ENCODE measurements at regions not wholly inside any gene's neighbourhood (a gene's known extent, or its start where the extent isn't known, plus 50 kb on each side); places are given as distances from the start of the nearest gene placed in this dataset.
A peak's percentile ranks its signal among the peaks of the same experiment; 100 is the strongest.

GRCh38 chr12:108457006-108457733 is 57.9 kb upstream of the FICD start:
- Histone ChIP-seq H3K36me3 (ENCODE audit: control insufficient read depth, insufficient read depth, low read length) (no peaks in the 10 kb centered on the region), H3K4me3 (ENCODE audit: low read depth in 2 of 2, low read length in 2 of 2) (no peak overlapping the region), H3K9me3 (ENCODE audit: control insufficient read depth, insufficient read depth, low read depth, low read length) (no peaks in the 10 kb centered on the region), H3K4me1 (ENCODE audit: control insufficient read depth, insufficient read depth, low read length) (no peaks in the 10 kb centered on the region), H3K27me3 (ENCODE audit: control insufficient read depth, insufficient read depth, low read length) (peaks cover 13% of the 10 kb centered on the region), H3K27ac (ENCODE audit: low read length) (no peak overlapping the region)
- intact Hi-C loops (cut with micrococcal nuclease; ENCODE audit: unreplicated experiment) (loop anchor here (10.0 kb wide), 2 partner anchors 262 to 462 kb away; no protein-coding TSS in a partner anchor), in situ Hi-C loops (cut with HindIII; ENCODE audit: low pct_unique_long_range_greater_than_20kb, low sequenced_read_pairs) (no loop called here)
- BruUV-seq (replicated peaks), result no TSS peak
- peak; percentile 92 for ATAC-seq
- TF ChIP-seq, protein P1, sequence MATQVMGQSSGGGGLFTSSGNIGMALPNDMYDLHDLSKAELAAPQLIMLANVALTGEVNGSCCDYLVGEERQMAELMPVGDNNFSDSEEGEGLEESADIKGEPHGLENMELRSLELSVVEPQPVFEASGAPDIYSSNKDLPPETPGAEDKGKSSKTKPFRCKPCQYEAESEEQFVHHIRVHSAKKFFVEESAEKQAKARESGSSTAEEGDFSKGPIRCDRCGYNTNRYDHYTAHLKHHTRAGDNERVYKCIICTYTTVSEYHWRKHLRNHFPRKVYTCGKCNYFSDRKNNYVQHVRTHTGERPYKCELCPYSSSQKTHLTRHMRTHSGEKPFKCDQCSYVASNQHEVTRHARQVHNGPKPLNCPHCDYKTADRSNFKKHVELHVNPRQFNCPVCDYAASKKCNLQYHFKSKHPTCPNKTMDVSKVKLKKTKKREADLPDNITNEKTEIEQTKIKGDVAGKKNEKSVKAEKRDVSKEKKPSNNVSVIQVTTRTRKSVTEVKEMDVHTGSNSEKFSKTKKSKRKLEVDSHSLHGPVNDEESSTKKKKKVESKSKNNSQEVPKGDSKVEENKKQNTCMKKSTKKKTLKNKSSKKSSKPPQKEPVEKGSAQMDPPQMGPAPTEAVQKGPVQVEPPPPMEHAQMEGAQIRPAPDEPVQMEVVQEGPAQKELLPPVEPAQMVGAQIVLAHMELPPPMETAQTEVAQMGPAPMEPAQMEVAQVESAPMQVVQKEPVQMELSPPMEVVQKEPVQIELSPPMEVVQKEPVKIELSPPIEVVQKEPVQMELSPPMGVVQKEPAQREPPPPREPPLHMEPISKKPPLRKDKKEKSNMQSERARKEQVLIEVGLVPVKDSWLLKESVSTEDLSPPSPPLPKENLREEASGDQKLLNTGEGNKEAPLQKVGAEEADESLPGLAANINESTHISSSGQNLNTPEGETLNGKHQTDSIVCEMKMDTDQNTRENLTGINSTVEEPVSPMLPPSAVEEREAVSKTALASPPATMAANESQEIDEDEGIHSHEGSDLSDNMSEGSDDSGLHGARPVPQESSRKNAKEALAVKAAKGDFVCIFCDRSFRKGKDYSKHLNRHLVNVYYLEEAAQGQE (IDR thresholded peaks at IDR 0.05; ENCODE audit: insufficient read depth in 1 of 2, low read depth in 2 of 2, low read length in 1 of 2), result no peak
- TF ChIP-seq CTCF (IDR thresholded peaks at IDR 0.05), result peak; percentile 82
- ChIA-PET CTCF (interaction anchor here (0.6 to 1.0 kb wide), 4 partner anchors 9 to 553 kb away, joined by 3 to 6 read pairs (median 4); no protein-coding TSS in a partner anchor), POLR2A (no interaction called here)
- peak; percentile 7 for DNase-seq (ENCODE audit: low read depth, low spot score)

- intact Hi-C loops (cut with micrococcal nuclease; ENCODE audit: unreplicated experiment), result loop anchor here (10.0 kb wide), 2 partner anchors 261 to 461 kb away; no protein-coding TSS in a partner anchor
- ATAC-seq (no peak), DNase-seq (ENCODE audit: low read depth, low spot score) (no peak)
- ChIA-PET CTCF (interaction anchor here (1.0 kb wide), 1 partner anchor 11 kb away, joined by 5 read pairs; no protein-coding TSS in a partner anchor), POLR2A (no interaction called here)
- no peak overlapping the region for H3K27ac ChIP-seq (ENCODE audit: low read length)
- H3K4me1 ChIP-seq (ENCODE audit: control insufficient read depth, insufficient read depth, low read length), result no peaks in the 10 kb centered on the region
- no peaks in the 10 kb centered on the region for H3K36me3 ChIP-seq (ENCODE audit: control insufficient read depth, insufficient read depth, low read length)
- TF ChIP-seq SIN3A (IDR thresholded peaks at IDR 0.05; ENCODE audit: borderline replicate concordance, insufficient read depth, low read depth, low read length), result no peak
- BruUV-seq (replicated peaks), result no TSS peak
- no peak overlapping the region for H3K4me3 ChIP-seq (ENCODE audit: low read depth in 2 of 2, low read length in 2 of 2)
- in situ Hi-C loops (cut with HindIII; ENCODE audit: low pct_unique_long_range_greater_than_20kb, low sequenced_read_pairs), result no loop called here
- no peaks in the 10 kb centered on the region for H3K9me3 ChIP-seq (ENCODE audit: control insufficient read depth, insufficient read depth, low read depth, low read length)
- peaks cover 18% of the 10 kb centered on the region for H3K27me3 ChIP-seq (ENCODE audit: control insufficient read depth, insufficient read depth, low read length)
These were observed 59.4 kb upstream of the FICD start for GRCh38 chr12:108455706-108456105.

GRCh38 chr12:108454539-108455139 is 60.4 kb upstream of the FICD start:
- Histone ChIP-seq H3K27me3 (ENCODE audit: control insufficient read depth, insufficient read depth, low read length) (peaks cover 17% of the 10 kb centered on the region), H3K4me1 (ENCODE audit: control insufficient read depth, insufficient read depth, low read length) (no peaks in the 10 kb centered on the region), H3K9me3 (ENCODE audit: control insufficient read depth, insufficient read depth, low read depth, low read length) (no peaks in the 10 kb centered on the region), H3K36me3 (ENCODE audit: control insufficient read depth, insufficient read depth, low read length) (no peaks in the 10 kb centered on the region), H3K27ac (ENCODE audit: low read length) (no peak overlapping the region), H3K4me3 (ENCODE audit: low read depth in 2 of 2, low read length in 2 of 2) (no peak overlapping the region)
- in situ Hi-C loops (cut with HindIII; ENCODE audit: low pct_unique_long_range_greater_than_20kb, low sequenced_read_pairs) (no loop called here), intact Hi-C loops (cut with micrococcal nuclease; ENCODE audit: unreplicated experiment) (loop anchor here (10.0 kb wide), 2 partner anchors 260 to 460 kb away; no protein-coding TSS in a partner anchor)
- ChIA-PET CTCF (no interaction called here), POLR2A (no interaction called here)
- no peak for DNase-seq (ENCODE audit: low read depth, low spot score)
- no peak for ATAC-seq
- no TSS peak for BruUV-seq (replicated peaks)
- TF ChIP-seq CTCF (IDR thresholded peaks at IDR 0.05) (no peak), SIN3A (IDR thresholded peaks at IDR 0.05; ENCODE audit: borderline replicate concordance, insufficient read depth, low read depth, low read length) (no peak), POLR2AphosphoS5 (IDR thresholded peaks at IDR 0.05; ENCODE audit: low read depth, low read length) (no peak), TCF7L2 (IDR thresholded peaks at IDR 0.05; ENCODE audit: low read depth, low read length) (no peak)
- TF ChIP-seq, protein P1 (IDR thresholded peaks at IDR 0.05; ENCODE audit: insufficient read depth in 1 of 2, low read depth in 2 of 2, low read length in 1 of 2), result no peak
